ENCODE measurements at regions not wholly inside any gene's neighbourhood (a gene's known extent, or its start where the extent isn't known, plus 50 kb on each side); places are given as distances from the start of the nearest gene placed in this dataset.

GRCh38 chr2:53096351-53096750 is 671.3 kb upstream of the CHAC2 start (continued):
- TF ChIP-seq CTCF (conservative IDR thresholded peaks at IDR 0.05; ENCODE audit: low read depth in 2 of 2) (no peak), JUNB (IDR thresholded peaks at IDR 0.05; ENCODE audit: unreplicated experiment) (no peak), ZNF331 (CRISPR knock-in tag; IDR thresholded peaks at IDR 0.05; ENCODE audit: low read depth) (no peak), REST (IDR thresholded peaks at IDR 0.05; ENCODE audit: unreplicated experiment) (no peak)

DNA sequence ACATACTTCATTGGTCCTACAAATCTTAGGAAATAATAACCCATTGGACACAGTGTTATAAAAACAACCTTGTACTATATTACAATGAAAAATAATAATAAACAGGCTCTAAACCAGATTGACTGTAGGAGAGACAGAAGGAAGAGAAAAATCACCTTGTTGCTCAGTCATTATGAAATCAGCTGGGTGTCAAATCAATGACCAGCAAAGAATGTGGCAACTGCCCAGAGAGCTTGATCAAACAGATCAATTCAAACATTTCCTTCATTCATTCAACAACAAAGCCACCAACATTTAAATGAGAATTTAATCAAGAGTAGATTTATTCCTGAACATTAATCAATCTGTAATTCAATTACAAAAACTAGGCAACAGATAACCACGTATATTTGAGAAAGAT is 671.9 kb upstream of the CHAC2 start:
- Histone ChIP-seq H3K27me3 (ENCODE audit: insufficient read depth) (no peaks in the 10 kb centered on the region), H3K4me3 (no peak overlapping the region), H3F3A (replicated peaks; ENCODE audit: low read depth) (no peaks in the 10 kb centered on the region), H2AFZ (no peak overlapping the region), H3K79me2 (replicated peaks; ENCODE audit: insufficient read depth) (no peaks in the 10 kb centered on the region), H3K27ac (ENCODE audit: low read depth) (no peak overlapping the region), H3K4me1 (ENCODE audit: insufficient read depth) (no peaks in the 10 kb centered on the region), H3K9me2 (ENCODE audit: insufficient read depth) (peaks cover 9% of the 10 kb centered on the region), H3K36me3 (ENCODE audit: insufficient read depth) (no peaks in the 10 kb centered on the region), H4K20me1 (replicated peaks; ENCODE audit: insufficient read depth) (no peaks in the 10 kb centered on the region), H3K4me2 (no peak overlapping the region)
- Mint-ChIP-seq H3K27me3 (ENCODE audit: insufficient read depth, low read depth, poor library complexity) (no peaks in the 10 kb centered on the region), H3K4me3 (no peak overlapping the region), H3K9me3 (no peaks in the 10 kb centered on the region), H3K4me1 (peaks cover 13% of the 10 kb centered on the region; the same call in 2 of the 3 replicates), H3K27ac (no peak overlapping the region), H3K36me3 (ENCODE audit: low read depth) (no peaks in the 10 kb centered on the region)
- no peak for DNase-seq (ENCODE audit: low spot score)
- ATAC-seq: no peak
- TF ChIP-seq CTCF (conservative IDR thresholded peaks at IDR 0.05; ENCODE audit: low read depth in 2 of 2) (no peak), JUNB (IDR thresholded peaks at IDR 0.05; ENCODE audit: unreplicated experiment) (no peak), ZNF462 (CRISPR knock-in tag; IDR thresholded peaks at IDR 0.05) (no peak), POLR2AphosphoS5 (IDR thresholded peaks at IDR 0.05; ENCODE audit: low read depth) (no peak), EZH2phosphoT487 (IDR thresholded peaks at IDR 0.05; ENCODE audit: unreplicated experiment) (no peak)
- TF ChIP-seq, protein P1, sequence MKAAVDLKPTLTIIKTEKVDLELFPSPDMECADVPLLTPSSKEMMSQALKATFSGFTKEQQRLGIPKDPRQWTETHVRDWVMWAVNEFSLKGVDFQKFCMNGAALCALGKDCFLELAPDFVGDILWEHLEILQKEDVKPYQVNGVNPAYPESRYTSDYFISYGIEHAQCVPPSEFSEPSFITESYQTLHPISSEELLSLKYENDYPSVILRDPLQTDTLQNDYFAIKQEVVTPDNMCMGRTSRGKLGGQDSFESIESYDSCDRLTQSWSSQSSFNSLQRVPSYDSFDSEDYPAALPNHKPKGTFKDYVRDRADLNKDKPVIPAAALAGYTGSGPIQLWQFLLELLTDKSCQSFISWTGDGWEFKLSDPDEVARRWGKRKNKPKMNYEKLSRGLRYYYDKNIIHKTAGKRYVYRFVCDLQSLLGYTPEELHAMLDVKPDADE (IDR thresholded peaks at IDR 0.05): no peak

Measured in GM23338 (cell line).